HEK293 (cell line): ENCODE measurements at regions not wholly inside any gene's neighbourhood (a gene's known extent, or its start where the extent isn't known, plus 50 kb on each side); places are given as distances from the start of the nearest gene placed in this dataset.

Source experiments
- CTCF ChIA-PET: fragments of 350-600 bp; formaldehyde crosslinking; extraction: SDS; loops from one replicate; lab custom pipeline; 2021; ENCODE audit warnings: antibody characterized with exemption; lab: Yijun Ruan, JAX
- POLR2A ChIA-PET: fragments of 300-600 bp; formaldehyde crosslinking; extraction: SDS; loops from one replicate; lab custom pipeline; 2020; ENCODE audit warnings: antibody characterized with exemption, inconsistent platforms; lab: Yijun Ruan, JAX
- H3K27ac ChIP-seq: fragments of 200-500 bp; sonication (Bioruptor generic); 2 replicates; pipeline ENCODE4 v1.5.1; 2014; ENCODE audit warnings: low read depth, low read length, control low read depth, inconsistent platforms; ENCODE audit errors: extremely low read depth
- H3K36me3 ChIP-seq, 2 experiments: fragments of 200-500 bp in 1 of 2; sonication (Bioruptor generic) in 1 of 2; 1 replicate in 1 of 2; 2 replicates in 1 of 2; pipeline ENCODE4 v1.5.1; 2014 to 2017; ENCODE audit warnings: inconsistent platforms in 2 of 2, low read length in 2 of 2; ENCODE audit not compliant: control insufficient read depth in 2 of 2, insufficient read depth in 1 of 2
- H3K4me1 ChIP-seq: fragments of 200-500 bp; sonication (Bioruptor generic); 2 replicates; pipeline ENCODE4 v1.5.1; 2014; ENCODE audit warnings: mild to moderate bottlenecking, low read length, inconsistent platforms; ENCODE audit not compliant: control insufficient read depth, insufficient read depth
- H3K4me3 ChIP-seq: 2 replicates; pipeline ENCODE4 v1.5.1; 2011; ENCODE audit warnings: low read depth, mild to moderate bottlenecking, control low read depth, low read length, moderate library complexity
- H3K9me3 ChIP-seq: fragments of 200-500 bp; sonication (Bioruptor generic); 2 replicates; pipeline ENCODE4 v1.5.1; 2014; ENCODE audit warnings: low read depth, low read length, inconsistent platforms; ENCODE audit not compliant: control insufficient read depth, insufficient read depth
- BCL11A ChIP-seq: fragments of 450-650 bp; formaldehyde crosslinking; IDR thresholded peaks from 2 replicates; pipeline ENCODE4 v1.5.1; 2016; ENCODE audit warnings: low read depth, missing biosample characterization, missing genetic modification characterization
- GFI1B ChIP-seq: fragments of 450-650 bp; formaldehyde crosslinking; IDR thresholded peaks from 2 replicates; pipeline ENCODE4 v1.5.1; 2016; ENCODE audit warnings: missing biosample characterization, missing genetic modification characterization
- GLIS1 ChIP-seq: fragments of 450-650 bp; formaldehyde crosslinking; IDR thresholded peaks from 2 replicates; pipeline ENCODE4 v1.5.1; 2016; ENCODE audit warnings: missing biosample characterization, missing genetic modification characterization
- HOXA7 ChIP-seq: sonication (generic); formaldehyde crosslinking; IDR thresholded peaks from 2 replicates; pipeline ENCODE4 v1.8.1; 2022; ENCODE audit warnings: missing genetic modification reagents, borderline replicate concordance
- KLF8 ChIP-seq: fragments of 450-650 bp; formaldehyde crosslinking; IDR thresholded peaks from 2 replicates; pipeline ENCODE4 v1.5.1; 2016; ENCODE audit warnings: missing biosample characterization, missing genetic modification characterization
- OSR2 ChIP-seq: fragments of 450-650 bp; formaldehyde crosslinking; IDR thresholded peaks from 2 replicates; pipeline ENCODE4 v1.5.1; 2016; ENCODE audit warnings: missing biosample characterization, missing genetic modification characterization
- REPIN1 ChIP-seq: fragments of 450-650 bp; formaldehyde crosslinking; IDR thresholded peaks from 2 replicates; pipeline ENCODE4 v1.5.1; 2017; ENCODE audit warnings: missing biosample characterization, missing genetic modification characterization, low read depth
- SCRT2 ChIP-seq: fragments of 450-650 bp; formaldehyde crosslinking; IDR thresholded peaks from 2 replicates; pipeline ENCODE4 v1.5.1; 2016; ENCODE audit warnings: missing biosample characterization, missing genetic modification characterization
- ZBTB6 ChIP-seq: fragments of 450-650 bp; formaldehyde crosslinking; IDR thresholded peaks from 2 replicates; pipeline ENCODE4 v1.5.1; 2017; ENCODE audit warnings: missing biosample characterization, missing genetic modification characterization
- ZBTB8A ChIP-seq: fragments of 450-650 bp; formaldehyde crosslinking; IDR thresholded peaks from 2 replicates; pipeline ENCODE4 v1.5.1; 2016; ENCODE audit warnings: missing biosample characterization, missing genetic modification characterization
- ZNF155 ChIP-seq: fragments of 450-650 bp; formaldehyde crosslinking; IDR thresholded peaks from 2 replicates; pipeline ENCODE4 v1.5.1; 2016; ENCODE audit warnings: missing biosample characterization, missing genetic modification characterization
- ZNF174 ChIP-seq: fragments of 450-650 bp; formaldehyde crosslinking; IDR thresholded peaks from 2 replicates; pipeline ENCODE4 v1.5.0; 2017; ENCODE audit warnings: missing biosample characterization, mild to moderate bottlenecking, missing genetic modification characterization
- ZNF19 ChIP-seq: fragments of 450-650 bp; formaldehyde crosslinking; IDR thresholded peaks from 2 replicates; pipeline ENCODE4; 2016; ENCODE audit warnings: missing biosample characterization, missing genetic modification characterization, low read depth
- ZNF280D ChIP-seq: fragments of 450-650 bp; formaldehyde crosslinking; IDR thresholded peaks from 2 replicates; pipeline ENCODE4 v1.5.1; 2016; ENCODE audit warnings: missing biosample characterization, missing genetic modification characterization
- ZNF335 ChIP-seq: fragments of 450-650 bp; formaldehyde crosslinking; conservative IDR thresholded peaks from 2 replicates; pipeline ENCODE4 v1.5.1; 2016; ENCODE audit warnings: missing biosample characterization, missing genetic modification characterization
- ZNF362 ChIP-seq: fragments of 450-650 bp; formaldehyde crosslinking; IDR thresholded peaks from 2 replicates; pipeline ENCODE4 v1.5.1; 2016; ENCODE audit warnings: missing biosample characterization, missing genetic modification characterization
- ZNF426 ChIP-seq: fragments of 450-650 bp; formaldehyde crosslinking; IDR thresholded peaks from 2 replicates; pipeline ENCODE4 v1.5.1; 2017; ENCODE audit warnings: missing biosample characterization, missing genetic modification characterization, mild to moderate bottlenecking, inconsistent platforms, moderate library complexity
- ZNF501 ChIP-seq: fragments of 450-650 bp; formaldehyde crosslinking; IDR thresholded peaks from 2 replicates; pipeline ENCODE4 v1.5.1; 2016; ENCODE audit warnings: missing biosample characterization, missing genetic modification characterization
- ZNF513 ChIP-seq: fragments of 450-650 bp; IDR thresholded peaks from 2 replicates; pipeline ENCODE4 v1.5.1; 2018; ENCODE audit warnings: missing biosample characterization, missing genetic modification characterization
- ZNF560 ChIP-seq: fragments of 450-650 bp; formaldehyde crosslinking; IDR thresholded peaks from 2 replicates; pipeline ENCODE4 v1.5.1; 2017; ENCODE audit warnings: missing biosample characterization, missing genetic modification characterization, borderline replicate concordance
- ZNF561 ChIP-seq: fragments of 450-650 bp; IDR thresholded peaks from 2 replicates; pipeline ENCODE4 v1.5.1; 2018; ENCODE audit warnings: missing biosample characterization, missing genetic modification characterization, borderline replicate concordance
- ZNF626 ChIP-seq: fragments of 450-650 bp; sonication (Bioruptor Pico); formaldehyde crosslinking; IDR thresholded peaks from 2 replicates; pipeline ENCODE4 v1.5.1; 2018; ENCODE audit warnings: missing biosample characterization, missing genetic modification characterization, inconsistent platforms
- ZNF639 ChIP-seq: fragments of 450-650 bp; formaldehyde crosslinking; IDR thresholded peaks from 2 replicates; pipeline ENCODE4 v1.5.1; 2016; ENCODE audit warnings: missing biosample characterization, missing genetic modification characterization
- ZNF777 ChIP-seq: fragments of 450-650 bp; formaldehyde crosslinking; IDR thresholded peaks from 2 replicates; pipeline ENCODE4 v1.5.1; 2017; ENCODE audit warnings: missing biosample characterization, missing genetic modification characterization, borderline replicate concordance
- ZNF791 ChIP-seq: fragments of 450-650 bp; formaldehyde crosslinking; IDR thresholded peaks from 2 replicates; pipeline ENCODE4 v1.5.1; 2016; ENCODE audit warnings: missing biosample characterization, missing genetic modification characterization
- ZNF837 ChIP-seq: fragments of 450-650 bp; formaldehyde crosslinking; IDR thresholded peaks from 2 replicates; pipeline ENCODE4 v1.5.1; 2016; ENCODE audit warnings: missing biosample characterization, missing genetic modification characterization
- ZSCAN16 ChIP-seq: fragments of 450-650 bp; formaldehyde crosslinking; IDR thresholded peaks from 2 replicates; pipeline ENCODE4 v1.5.1; 2016; ENCODE audit warnings: missing biosample characterization, missing genetic modification characterization

GRCh38 chr5:156128026-156128425 lies 198.9 kb upstream of the SGCD start:
- ChIA-PET POLR2A (no interaction called here), CTCF (no interaction called here)
- Histone ChIP-seq H3K27ac (no peak overlapping the region), H3K9me3 (no peaks in the 10 kb centered on the region), H3K4me3 (no peak overlapping the region), H3K4me1 (no peaks in the 10 kb centered on the region), H3K36me3 (no peaks in the 10 kb centered on the region)
- TF ChIP-seq HOXA7 (CRISPR knock-in tag) (no peak), ZNF560 (tag by site-specific recombination) (no peak), ZNF426 (tag by site-specific recombination) (no peak), KLF8 (tag by site-specific recombination) (no peak), ZNF174 (tag by site-specific recombination) (no peak), ZNF513 (tag by site-specific recombination) (no peak), ZNF561 (tag by site-specific recombination) (no peak), ZSCAN16 (tag by site-specific recombination) (no peak), ZNF335 (no peak), OSR2 (tag by site-specific recombination) (no peak), GFI1B (tag by site-specific recombination) (no peak), ZNF626 (tag by site-specific recombination) (no peak)

GRCh38 chr5:156134216-156134615 lies 192.7 kb upstream of the SGCD start:
- TF ChIP-seq ZNF362 (no peak), BCL11A (tag by site-specific recombination) (no peak), ZNF837 (no peak), ZNF19 (tag by site-specific recombination) (no peak), GFI1B (tag by site-specific recombination) (no peak), ZNF280D (no peak), REPIN1 (tag by site-specific recombination) (no peak), ZBTB8A (tag by site-specific recombination) (no peak), ZNF155 (tag by site-specific recombination) (no peak), GLIS1 (tag by site-specific recombination) (no peak), ZNF501 (no peak), ZBTB6 (tag by site-specific recombination) (no peak), SCRT2 (tag by site-specific recombination) (no peak), ZNF777 (tag by site-specific recombination) (no peak), ZNF639 (tag by site-specific recombination) (no peak), ZNF791 (tag by site-specific recombination) (no peak)
- H3K36me3 ChIP-seq = no peaks in the 10 kb centered on the region
- ChIA-PET POLR2A (no interaction called here), CTCF (no interaction called here)
- H3K4me3 ChIP-seq = no peak overlapping the region
- no peaks in the 10 kb centered on the region for H3K4me1 ChIP-seq
- H3K27ac ChIP-seq = no peak overlapping the region
- no peaks in the 10 kb centered on the region for H3K9me3 ChIP-seq
